MM.1S (cell line): ENCODE measurements at regions not wholly inside any gene's neighbourhood (a gene's known extent, or its start where the extent isn't known, plus 50 kb on each side); places are given as distances from the start of the nearest gene placed in this dataset.

ENCODE experiments used
- EZH2phosphoT487 ChIP-seq: fragments of 300-600 bp; sonication (generic); IDR thresholded peaks from 2 replicates; pipeline ENCODE4 v1.6.1; 2018; ENCODE audit warnings: antibody characterized with exemption, low read length
- TF ChIP-seq, protein P1 (sequence below): fragments of 300-600 bp; sonication (generic); IDR thresholded peaks from 2 replicates; pipeline ENCODE4 v1.5.1; 2016; ENCODE audit warnings: antibody characterized with exemption, low read length, mixed read lengths

DNA sequence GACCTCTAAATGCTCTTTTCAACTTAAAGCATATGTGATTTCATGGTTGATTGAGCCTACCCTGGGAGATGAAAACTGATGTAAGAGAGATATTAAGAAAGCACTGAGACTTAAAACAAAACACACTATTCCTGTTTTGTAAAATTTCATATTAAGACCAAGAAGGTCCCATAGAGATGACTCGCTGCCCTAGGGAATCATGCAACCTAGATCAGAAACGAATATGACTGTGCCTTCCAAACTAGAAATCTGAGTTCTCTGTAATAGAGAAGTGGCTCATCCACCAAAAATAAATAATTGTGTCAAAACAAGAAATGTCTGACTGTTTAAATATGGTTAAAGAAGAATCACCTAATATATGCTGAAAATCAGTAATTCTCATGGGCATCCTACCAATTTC is 776.8 kb upstream of the SOX11 start:
- TF ChIP-seq, protein P1, sequence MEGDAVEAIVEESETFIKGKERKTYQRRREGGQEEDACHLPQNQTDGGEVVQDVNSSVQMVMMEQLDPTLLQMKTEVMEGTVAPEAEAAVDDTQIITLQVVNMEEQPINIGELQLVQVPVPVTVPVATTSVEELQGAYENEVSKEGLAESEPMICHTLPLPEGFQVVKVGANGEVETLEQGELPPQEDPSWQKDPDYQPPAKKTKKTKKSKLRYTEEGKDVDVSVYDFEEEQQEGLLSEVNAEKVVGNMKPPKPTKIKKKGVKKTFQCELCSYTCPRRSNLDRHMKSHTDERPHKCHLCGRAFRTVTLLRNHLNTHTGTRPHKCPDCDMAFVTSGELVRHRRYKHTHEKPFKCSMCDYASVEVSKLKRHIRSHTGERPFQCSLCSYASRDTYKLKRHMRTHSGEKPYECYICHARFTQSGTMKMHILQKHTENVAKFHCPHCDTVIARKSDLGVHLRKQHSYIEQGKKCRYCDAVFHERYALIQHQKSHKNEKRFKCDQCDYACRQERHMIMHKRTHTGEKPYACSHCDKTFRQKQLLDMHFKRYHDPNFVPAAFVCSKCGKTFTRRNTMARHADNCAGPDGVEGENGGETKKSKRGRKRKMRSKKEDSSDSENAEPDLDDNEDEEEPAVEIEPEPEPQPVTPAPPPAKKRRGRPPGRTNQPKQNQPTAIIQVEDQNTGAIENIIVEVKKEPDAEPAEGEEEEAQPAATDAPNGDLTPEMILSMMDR, result no peak
- no peak for TF ChIP-seq EZH2phosphoT487
